NB4 (cell line): ENCODE measurements at regions not wholly inside any gene's neighbourhood (a gene's known extent, or its start where the extent isn't known, plus 50 kb on each side); places are given as distances from the start of the nearest gene placed in this dataset.

Source experiments
- CTCF ChIP-seq: IDR thresholded peaks from one replicate; pipeline ENCODE4 v1.5.1; 2012; ENCODE audit warnings: low read depth, low read length
- POLR2A ChIP-seq: IDR thresholded peaks from 2 replicates; pipeline ENCODE4 v1.6.1; 2011; ENCODE audit warnings: mild to moderate bottlenecking; ENCODE audit not compliant: insufficient read length; ENCODE audit errors: extremely low read depth

GRCh38 chrX:151860827-151861226 is 51.9 kb upstream of the MAGEA4 start:
- TF ChIP-seq CTCF (no peak), POLR2A (no peak)
